ENCODE measurements at regions not wholly inside any gene's neighbourhood (a gene's known extent, or its start where the extent isn't known, plus 50 kb on each side); places are given as distances from the start of the nearest gene placed in this dataset.

GRCh38 chr3:71885006-71885405 is 100.1 kb upstream of the PROK2 start:
- intact Hi-C loops (cut with DNase I, micrococcal nuclease): no loop called here
- DNase-seq: no peak

DNA sequence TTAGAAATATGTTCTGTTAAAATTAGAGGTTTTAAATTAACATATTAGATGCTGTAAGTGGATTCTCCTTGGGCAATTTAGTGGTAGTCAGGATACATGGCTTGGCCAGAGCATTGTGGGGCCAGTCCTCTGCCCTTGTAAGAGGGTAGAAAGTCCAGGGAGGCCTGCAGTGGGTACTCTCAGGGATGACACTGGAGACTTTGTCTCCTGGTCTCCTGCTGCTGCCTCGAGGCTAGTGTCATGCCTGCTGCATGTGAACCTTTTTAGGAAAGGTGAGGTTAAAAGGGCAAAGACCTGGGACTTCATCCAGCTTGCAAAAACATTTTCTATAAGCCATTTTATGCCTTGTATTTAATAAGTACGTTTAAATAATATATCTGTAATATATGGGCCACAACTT is 96.8 kb upstream of the PROK2 start:
- DNase-seq: no peak
- no peak for ATAC-seq
- intact Hi-C loops (cut with DNase I, micrococcal nuclease): no loop called here

More at GRCh38 chr3:71885006-71885405, 100.1 kb upstream of the PROK2 start:
- no peak for ATAC-seq

- intact Hi-C loops (cut with DNase I, micrococcal nuclease): no loop called here
- DNase-seq (peak in 1 of 2 donors; percentile 58), ATAC-seq (peak; percentile 66)
These were observed 96.1 kb upstream of the PROK2 start for GRCh38 chr3:71881041-71881440.

- intact Hi-C loops (cut with DNase I, micrococcal nuclease): loop anchor here in 1 of 2 donors (5.0 kb wide), 2 partner anchors 78 to 943 kb away; no protein-coding TSS in a partner anchor
- ATAC-seq: no peak
These were observed 94.1 kb upstream of the PROK2 start for GRCh38 chr3:71879089-71879488.

DNA sequence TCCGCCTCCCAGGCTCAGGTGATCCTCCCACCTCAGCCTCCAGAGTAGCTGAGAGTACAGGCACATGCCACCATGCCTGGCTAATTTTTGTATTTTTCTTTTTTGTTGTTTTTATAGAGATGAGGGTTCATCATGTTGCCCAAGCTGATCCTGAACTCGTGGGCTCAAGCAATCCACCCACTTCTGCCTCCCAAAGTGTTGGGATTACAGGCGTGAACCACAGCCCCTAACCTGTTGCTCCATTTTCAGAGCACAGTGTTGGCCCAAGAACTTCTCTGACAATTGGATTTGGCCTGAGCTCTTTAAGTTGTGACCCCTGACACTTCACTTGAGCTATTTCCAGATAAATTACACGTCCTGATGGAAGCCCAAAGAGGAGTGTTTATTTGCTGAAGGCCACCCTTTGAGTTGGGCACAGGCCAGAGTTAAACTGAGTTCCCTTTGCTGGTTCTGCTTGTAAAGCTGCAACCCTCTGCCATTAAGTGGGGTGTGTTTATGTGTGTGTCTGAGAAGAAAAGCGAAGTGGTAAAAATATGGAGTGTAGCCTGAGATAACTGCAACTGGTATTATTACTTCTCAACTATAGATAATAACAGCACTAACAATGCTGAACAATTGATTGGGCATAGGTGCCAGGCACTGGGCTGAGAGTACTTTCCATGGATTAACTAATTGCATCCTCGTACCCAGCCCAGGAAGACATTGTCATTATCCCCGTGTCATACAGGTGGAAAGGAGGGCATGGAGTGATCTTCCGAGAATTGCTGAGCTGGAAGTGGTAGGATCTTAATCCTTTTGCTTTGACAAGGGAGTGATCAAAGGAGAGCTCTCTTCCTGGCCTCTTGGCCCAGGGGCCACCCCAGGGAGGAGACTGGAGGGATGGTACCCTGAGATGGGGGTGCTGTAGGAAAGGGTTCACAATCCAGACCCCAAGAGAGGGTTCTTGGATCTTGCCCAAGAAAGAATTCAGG is 91.5 kb upstream of the PROK2 start:
- ATAC-seq: peak; percentile 78
- DNase-seq: no peak
- intact Hi-C loops (cut with DNase I, micrococcal nuclease): loop anchor here in 1 of 2 donors (5.0 kb wide), 2 partner anchors 81 to 946 kb away; no protein-coding TSS in a partner anchor

More at GRCh38 chr3:71879089-71879488, 94.1 kb upstream of the PROK2 start:
- no peak for DNase-seq

DNA sequence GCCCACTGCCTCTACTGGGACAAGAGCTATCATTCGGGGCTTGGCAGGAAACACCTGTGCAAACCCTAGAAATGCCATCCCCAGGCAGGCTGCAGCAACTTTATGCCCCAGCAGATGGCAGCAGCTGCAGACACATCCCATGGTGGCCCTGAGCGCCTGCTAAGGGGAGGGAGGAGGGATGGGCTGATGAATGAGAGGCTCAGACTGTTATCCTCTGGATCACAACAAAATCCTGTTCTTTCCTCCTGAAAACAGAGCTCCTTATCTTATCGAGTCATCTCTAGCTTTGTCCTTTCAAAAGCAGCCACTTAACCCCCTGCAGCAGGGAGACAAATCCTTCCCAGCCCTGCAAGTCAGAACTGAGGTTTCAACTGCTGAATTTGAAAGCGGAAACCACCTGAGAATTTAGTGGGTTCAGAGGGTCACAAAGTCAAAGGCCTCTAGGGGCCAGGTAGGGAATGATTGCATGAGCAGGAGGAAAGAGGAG is 90.6 kb upstream of the PROK2 start:
- DNase-seq: peak; percentile 60 to 83
- peak; percentile 95 for ATAC-seq
- intact Hi-C loops (cut with DNase I, micrococcal nuclease): loop anchor here in 1 of 2 donors (5.0 kb wide), 2 partner anchors 82 to 947 kb away; no protein-coding TSS in a partner anchor

- no peak for DNase-seq
- intact Hi-C loops (cut with DNase I, micrococcal nuclease): loop anchor here in 1 of 2 donors (5.0 kb wide), 2 partner anchors 83 to 948 kb away; no protein-coding TSS in a partner anchor
- ATAC-seq: no peak
These were observed 89.7 kb upstream of the PROK2 start for GRCh38 chr3:71874618-71875017.

- intact Hi-C loops (cut with DNase I, micrococcal nuclease): no loop called here
- DNase-seq: no peak
These were observed 88.2 kb upstream of the PROK2 start for GRCh38 chr3:71873093-71873611.

DNA sequence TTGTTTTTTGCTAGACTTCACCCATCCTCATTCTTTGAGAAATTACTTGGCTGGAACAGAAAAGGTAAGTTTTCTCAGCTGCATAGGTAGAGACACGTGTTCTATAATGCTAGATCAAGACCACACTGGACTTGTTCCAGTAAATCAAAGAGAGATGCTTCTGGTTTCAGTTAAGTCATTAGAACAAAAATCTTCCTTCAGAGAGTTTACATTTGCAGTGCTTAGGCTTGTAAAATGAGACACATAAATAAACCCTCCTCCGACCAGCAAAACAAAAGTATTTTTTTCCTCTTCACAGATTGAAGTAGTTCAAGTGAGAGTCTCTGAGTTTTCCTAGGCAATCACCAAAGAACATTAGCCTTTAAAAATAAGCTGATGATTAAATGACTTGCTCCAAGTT is 87.3 kb upstream of the PROK2 start:
- DNase-seq: no peak
- no peak for ATAC-seq
- intact Hi-C loops (cut with DNase I, micrococcal nuclease): no loop called here

More at GRCh38 chr3:71873093-71873611, 88.2 kb upstream of the PROK2 start:
- no peak for ATAC-seq

- ATAC-seq (no peak), DNase-seq (no peak)
- intact Hi-C loops (cut with DNase I, micrococcal nuclease): no loop called here
These were observed 86.1 kb upstream of the PROK2 start for GRCh38 chr3:71870966-71871512.

DNA sequence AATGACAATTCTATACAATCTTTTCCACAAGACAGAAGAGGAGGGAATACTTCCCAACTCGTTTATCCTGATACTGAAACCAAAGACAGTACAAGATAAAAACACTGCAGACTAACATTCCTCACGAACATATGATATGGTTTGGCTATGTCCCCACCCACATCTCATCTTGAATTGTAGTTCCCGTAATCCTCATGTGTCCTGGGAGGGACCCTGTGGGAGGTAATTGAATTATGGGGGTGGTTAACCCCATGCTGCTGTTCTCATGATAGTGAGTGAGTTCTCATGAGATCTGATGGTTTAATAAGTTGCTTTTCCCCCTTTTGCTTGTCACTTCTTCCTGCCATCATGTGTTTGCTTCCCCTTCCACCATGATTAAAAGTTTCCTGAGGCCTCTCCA is 83.9 kb upstream of the PROK2 start:
- no peak for DNase-seq
- intact Hi-C loops (cut with DNase I, micrococcal nuclease): no loop called here
- no peak for ATAC-seq

DNA sequence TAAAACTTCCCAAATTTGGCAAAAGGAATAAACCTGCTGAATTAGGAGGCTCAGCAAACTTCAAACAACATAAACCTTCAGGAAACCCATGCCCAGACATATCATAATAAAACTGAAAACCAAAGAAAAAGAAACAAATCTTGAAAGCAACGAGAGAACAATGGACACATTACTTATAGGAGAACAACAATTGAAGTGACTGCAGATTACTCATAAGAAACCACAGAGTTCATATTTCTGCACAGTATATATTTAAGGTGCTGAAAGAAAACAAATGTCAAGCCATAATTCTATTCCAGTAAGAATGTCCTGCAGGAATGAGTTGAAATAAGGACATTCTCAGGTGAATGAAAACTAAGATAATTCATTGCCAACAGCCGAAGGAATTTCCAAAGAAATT is 80.8 kb upstream of the PROK2 start:
- DNase-seq (no peak), ATAC-seq (no peak)
- intact Hi-C loops (cut with DNase I, micrococcal nuclease): no loop called here

DNA sequence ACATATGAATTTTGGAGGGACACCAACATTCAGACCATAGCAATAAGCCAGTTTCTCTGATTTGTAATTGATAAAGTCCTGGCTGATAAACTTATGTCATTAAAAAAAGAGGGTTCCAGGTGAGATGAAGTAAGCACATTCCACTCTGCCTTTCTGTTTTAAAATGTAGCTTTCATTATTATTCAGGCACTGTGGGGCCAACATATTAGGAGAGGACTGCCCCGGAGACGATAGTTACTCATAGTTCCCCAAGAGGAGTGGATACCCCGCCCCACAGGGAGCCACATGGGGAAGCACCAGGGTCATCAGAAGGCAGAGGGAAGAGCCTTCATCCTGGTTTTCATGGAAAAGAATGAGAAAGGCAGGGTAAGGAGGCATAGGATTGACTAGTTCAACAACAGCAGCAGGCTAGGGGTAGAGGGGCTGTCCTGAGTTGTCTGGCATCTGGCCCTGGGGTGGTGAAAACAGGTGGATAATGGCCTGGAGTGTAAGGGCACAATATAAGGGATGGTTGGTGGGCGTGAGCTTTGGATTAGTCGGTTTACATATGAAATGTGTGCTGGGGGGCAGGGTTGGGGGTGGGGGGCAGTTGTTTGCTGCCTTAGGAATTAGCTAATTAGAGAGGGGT is 78.7 kb upstream of the PROK2 start:
- DNase-seq (no peak), ATAC-seq (no peak)
- intact Hi-C loops (cut with DNase I, micrococcal nuclease): no loop called here

GRCh38 chr3:71862371-71863140 is 77.6 kb upstream of the PROK2 start:
- ATAC-seq (no peak), DNase-seq (no peak)
- intact Hi-C loops (cut with DNase I, micrococcal nuclease): no loop called here

DNA sequence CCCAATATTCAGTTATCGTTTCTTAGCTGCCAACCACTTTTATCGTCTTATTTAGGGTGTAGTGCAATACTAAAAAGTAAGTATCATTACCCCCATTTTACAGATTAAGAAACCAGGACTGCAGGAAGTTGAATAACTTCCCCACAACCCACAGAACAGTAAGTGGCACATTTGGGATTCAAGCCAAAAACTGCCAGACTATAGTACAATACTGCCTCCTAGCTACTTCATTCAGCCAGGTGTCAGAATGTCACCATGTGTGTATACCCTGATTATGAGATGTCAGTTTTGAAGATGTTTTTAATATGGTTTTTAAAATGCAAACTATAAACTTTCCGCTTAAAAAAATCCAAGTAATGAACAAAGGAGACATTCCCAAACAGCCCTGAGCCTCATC is 74.2 kb upstream of the PROK2 start:
- DNase-seq (no peak), ATAC-seq (peak; percentile 77)
- intact Hi-C loops (cut with DNase I, micrococcal nuclease): no loop called here

DNA sequence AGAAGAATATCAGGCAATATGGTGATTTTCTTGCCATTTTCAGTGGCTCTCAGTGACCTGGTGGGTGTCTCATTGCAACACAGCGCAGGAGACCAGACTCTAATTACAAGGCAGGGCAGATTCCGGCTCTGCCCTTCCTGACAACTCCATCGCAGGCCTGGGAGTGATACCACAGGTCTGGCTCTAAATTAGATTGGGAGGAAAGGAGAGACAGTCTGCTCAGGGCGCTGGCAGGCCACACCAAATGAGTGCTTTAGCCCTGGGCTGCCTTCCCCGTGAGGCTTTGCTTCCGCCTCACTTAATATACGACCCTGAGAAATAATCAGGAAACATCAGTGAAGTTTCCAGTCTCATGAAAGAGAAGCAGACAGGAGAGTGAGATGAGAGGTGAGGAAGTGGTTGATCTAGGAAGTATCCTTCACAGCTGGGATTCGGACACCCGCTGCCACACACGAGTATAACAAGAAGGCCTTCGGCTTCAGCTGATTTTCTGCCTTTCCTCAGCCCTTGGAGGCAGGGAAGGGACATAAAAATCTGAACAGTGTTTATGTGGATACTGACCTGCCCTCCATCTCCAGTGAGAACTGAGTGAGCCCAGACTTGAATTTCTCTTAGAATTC is 73.7 kb upstream of the PROK2 start:
- DNase-seq (no peak), ATAC-seq (no peak)
- intact Hi-C loops (cut with DNase I, micrococcal nuclease): no loop called here

DNA sequence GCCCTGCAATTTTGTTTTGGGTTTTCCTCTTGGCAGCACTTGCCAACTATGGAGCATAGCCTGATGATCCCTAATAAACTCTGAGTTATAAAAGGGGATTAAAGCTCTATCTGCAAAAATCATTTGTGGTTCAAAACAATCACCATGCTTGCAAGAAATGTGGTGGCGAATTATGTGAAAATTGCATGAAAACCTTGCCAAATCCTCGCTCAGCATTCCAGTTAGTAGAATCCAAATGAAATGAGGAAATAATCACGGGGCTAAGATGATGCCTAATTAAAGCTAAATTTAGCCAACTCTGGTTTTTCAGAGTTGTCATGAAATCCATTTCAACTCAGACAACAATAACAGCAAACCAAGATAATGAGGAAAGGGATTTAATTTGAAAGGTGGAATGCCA is 73.0 kb upstream of the PROK2 start:
- no peak for ATAC-seq
- DNase-seq: no peak
- intact Hi-C loops (cut with DNase I, micrococcal nuclease): no loop called here

DNA sequence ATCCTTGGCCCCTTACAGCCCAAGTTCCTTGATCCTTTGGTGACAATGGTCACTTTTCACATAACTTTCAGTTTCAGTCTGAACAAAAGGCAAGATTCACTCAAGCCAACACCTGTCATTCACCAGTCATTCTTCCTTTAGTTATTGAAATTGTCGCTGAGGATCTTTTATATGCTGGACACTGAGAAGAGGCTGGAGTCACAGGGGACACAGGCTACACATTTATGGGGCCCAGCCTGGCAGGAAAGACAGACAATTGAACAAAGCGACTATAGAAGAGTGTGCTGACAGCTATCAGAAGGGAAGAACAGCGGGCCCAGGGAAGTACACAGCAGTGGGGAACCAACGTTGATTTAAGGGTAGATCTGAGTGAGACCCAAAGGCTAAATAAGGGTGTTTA is 69.8 kb upstream of the PROK2 start:
- intact Hi-C loops (cut with DNase I, micrococcal nuclease): no loop called here
- DNase-seq: no peak
- no peak for ATAC-seq

All from left colon (tissue), 2 donors.